KBM-7 (cell line): ENCODE measurements at regions not wholly inside any gene's neighbourhood (a gene's known extent, or its start where the extent isn't known, plus 50 kb on each side); places are given as distances from the start of the nearest gene placed in this dataset.
A peak's percentile ranks its signal among the peaks of the same experiment; 100 is the strongest.

ENCODE experiments used
- DNase-seq: peaks from one replicate; pipeline ENCODE4 v3.0.0-alpha.2; 2015
- in situ Hi-C: fragments of 300-500 bp; cut with MboI; formaldehyde crosslinking; loops from 2 replicates; pipeline ENCODE4 v1.14.3; 2020; ENCODE audit warnings: low sequenced_read_pairs, low pct_unique_long_range_greater_than_20kb, mixed read lengths

GRCh38 chr15:47934342-47934741 is 186.4 kb upstream of the SLC24A5 start:
- DNase-seq, result no peak
- in situ Hi-C loops, result no loop called here

DNA sequence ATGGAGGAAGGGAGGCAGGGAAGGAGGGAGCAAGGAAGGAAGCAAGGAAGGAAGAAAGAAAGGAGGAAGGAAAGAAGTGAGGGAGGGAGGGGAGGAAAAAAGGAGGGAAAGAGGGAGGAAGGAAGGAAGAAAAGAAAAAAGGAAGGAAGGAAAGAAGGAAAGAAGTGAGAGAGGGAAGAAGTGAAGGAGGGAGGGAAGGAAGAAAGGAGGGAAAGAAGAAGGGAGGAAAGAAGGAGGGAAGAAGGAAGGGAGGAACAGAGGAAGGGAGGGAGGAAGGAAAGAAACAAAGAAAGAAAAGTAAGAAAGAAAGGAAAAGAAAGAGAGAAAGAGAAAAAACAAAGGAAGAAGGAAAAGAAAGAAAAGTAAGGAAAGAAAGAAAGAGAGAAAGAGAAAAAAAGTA is 183.0 kb upstream of the SLC24A5 start:
- no peak for DNase-seq
- in situ Hi-C loops, result no loop called here

DNA sequence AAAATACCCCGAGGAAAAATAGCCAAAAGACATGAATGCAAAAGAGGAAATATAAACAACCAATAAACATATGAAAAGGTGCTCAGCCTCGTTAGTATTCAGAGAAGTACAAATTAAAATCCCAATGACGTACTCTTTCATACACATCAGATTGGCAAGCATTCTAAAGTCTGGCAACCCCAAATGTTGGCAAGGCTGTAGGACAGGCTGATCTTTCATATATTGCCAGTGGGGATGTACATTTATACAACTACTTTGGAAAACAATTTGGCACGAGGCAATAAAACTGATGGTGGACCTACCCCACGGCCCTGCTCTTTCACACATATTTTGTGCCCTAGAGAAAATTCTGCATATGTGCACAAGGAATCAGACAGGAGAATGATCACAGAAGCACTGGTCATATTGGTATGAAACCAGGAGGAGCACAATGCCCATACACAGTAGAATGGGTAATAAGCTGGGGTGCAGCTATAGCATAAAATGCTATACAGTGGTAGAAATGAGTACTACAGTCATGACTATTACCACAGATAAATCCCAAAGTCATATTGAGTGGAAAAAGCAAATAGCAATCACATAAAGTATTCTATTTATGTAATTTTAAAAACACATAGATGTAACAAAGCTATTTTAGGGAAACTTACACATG is 176.0 kb upstream of the SLC24A5 start:
- DNase-seq, result no peak
- in situ Hi-C loops, result no loop called here

GRCh38 chr15:47945872-47946650 is 174.7 kb upstream of the SLC24A5 start:
- in situ Hi-C loops, result no loop called here
- DNase-seq, result no peak

- in situ Hi-C loops, result no loop called here
- DNase-seq, result no peak
Measured at GRCh38 chr15:47949815-47950214, 171.0 kb upstream of the SLC24A5 start.

DNA sequence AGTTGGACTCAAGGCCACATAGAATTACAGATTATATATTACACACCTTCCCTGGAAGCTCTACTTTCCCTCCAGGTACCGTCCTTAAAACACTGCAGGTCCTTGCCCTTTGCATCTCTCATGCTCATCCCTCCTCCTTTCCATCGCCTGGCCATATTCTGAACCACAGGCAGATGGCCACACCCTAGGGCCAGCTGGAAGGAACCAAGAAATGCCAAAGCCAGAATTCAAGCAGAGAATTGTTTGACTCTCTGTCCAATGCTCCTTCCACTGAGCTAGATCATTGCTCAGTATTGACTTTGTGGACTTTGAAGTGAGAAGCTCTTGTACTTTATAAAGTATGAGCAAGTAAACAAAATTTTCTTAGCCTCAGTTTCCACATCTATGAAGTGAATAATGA is 170.3 kb upstream of the SLC24A5 start:
- in situ Hi-C loops, result no loop called here
- no peak for DNase-seq

DNA sequence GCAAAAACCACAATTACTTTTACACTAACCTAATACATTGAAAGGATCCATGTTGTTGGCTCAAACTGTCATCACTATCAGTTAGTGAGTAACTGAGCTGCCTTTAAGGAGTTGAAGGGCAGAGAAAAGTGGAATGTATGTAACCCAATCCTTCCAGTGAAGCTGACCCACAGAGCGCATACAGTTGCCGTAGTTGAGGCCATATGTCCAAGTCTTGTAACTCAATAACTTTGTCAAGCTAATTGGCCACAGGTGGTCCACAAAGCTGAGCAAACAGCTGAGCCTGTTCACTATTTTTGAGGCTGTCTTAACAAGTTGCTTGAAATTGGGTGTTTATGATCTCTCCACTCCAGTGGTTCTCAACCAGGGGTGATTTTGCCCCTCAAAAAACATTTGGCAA is 169.0 kb upstream of the SLC24A5 start:
- in situ Hi-C loops, result no loop called here
- DNase-seq, result no peak

DNA sequence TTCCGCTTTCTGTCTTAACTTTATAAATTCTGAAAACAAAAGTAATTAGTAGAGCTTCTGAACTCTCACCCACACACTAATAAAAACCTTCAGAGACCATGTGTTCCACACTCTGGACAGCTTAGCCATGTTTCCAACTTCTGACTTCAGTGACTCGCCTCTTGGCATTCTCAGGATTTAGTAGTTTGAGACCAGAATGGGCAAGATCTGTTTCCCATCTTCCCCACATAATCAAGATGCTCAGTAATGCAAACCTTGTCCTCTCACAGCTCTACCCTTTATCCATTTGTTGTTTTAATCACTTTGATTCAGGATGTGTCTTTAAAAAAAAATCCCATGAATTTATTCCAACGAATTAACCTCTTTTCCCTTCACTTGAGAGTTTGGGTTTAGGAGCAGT is 166.6 kb upstream of the SLC24A5 start:
- no peak for DNase-seq
- in situ Hi-C loops, result no loop called here

- in situ Hi-C loops, result no loop called here
- no peak for DNase-seq
Measured at GRCh38 chr15:47955021-47955420, 165.8 kb upstream of the SLC24A5 start.

GRCh38 chr15:47959617-47960413 is 161.0 kb upstream of the SLC24A5 start:
- in situ Hi-C loops, result no loop called here
- no peak for DNase-seq

DNA sequence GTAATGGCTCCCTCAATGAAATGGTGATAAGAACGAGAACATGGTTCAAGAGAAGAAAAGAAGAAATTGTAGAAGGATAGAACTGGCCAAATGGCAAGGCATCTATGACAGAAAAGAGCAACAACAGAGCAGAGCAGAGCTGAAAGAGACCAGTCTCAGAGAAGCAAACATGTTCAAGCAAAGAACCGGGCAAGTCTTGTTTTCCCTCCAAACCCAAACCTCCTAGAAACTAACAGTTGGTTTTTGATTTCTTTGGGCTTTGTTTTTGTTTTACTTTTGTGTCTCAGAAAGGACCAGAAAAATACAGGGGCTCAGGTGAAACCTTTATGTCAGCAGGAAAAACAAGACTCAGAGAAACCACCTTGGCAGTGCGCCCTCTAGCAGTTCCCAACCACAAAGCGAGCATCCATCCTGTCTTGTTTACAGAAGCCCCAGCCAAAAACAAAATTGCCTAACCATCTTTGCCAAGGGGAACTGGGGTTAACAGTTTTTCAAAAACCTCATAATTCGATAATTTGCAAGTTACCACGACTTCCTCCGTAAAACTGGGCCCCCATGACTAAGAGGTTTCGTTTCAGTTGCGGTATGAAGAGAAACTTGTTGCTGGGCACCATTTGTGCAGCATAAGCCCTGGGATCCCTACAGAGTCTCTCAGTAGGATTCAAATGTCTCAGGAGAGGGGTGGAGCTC is 159.2 kb upstream of the SLC24A5 start:
- in situ Hi-C loops, result no loop called here
- DNase-seq, result peak; percentile 1

DNA sequence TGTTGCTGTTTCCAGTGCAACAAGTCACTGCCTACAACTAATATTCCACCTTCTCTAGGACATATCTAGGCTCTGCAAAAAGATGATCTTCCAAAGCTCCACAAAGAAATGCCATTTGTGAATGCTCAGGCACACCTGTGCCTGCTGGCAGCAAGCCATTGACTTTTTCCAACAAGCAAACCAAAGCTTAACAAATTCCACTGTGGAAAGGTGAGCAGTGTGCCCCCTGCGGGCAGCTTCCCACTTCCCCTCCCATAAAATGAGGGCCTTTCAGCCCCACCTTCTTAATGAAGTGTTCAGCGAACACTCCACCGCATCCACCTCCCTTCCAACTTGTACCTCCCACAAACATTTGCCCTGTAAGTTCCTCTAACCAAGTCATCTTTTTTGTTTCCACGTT is 157.5 kb upstream of the SLC24A5 start:
- in situ Hi-C loops, result no loop called here
- DNase-seq, result no peak

- in situ Hi-C loops, result no loop called here
- DNase-seq, result no peak
Measured at GRCh38 chr15:47964229-47964628, 156.6 kb upstream of the SLC24A5 start.

DNA sequence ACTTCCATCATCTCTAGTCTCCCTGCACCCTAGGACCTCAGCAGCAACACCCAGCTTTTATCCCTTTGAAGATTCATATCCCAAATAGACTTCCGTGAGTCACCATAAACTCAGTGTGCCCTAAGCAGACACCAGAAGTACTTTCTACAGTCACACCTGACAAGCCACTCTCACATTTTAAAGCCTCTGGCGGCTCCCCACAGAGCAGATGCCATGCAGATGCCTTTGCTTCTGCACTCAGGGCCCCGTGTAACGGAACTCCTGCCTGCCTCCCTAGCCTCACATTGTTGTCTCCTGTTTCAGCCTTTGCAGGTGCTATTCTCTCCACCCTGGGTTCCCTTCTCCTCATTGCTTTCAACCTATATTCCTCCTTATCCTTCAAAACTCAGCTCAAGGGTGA is 155.5 kb upstream of the SLC24A5 start:
- no peak for DNase-seq
- in situ Hi-C loops, result no loop called here

GRCh38 chr15:47968593-47968992 is 152.2 kb upstream of the SLC24A5 start:
- no peak for DNase-seq
- in situ Hi-C loops, result no loop called here

- in situ Hi-C loops, result no loop called here
Measured at GRCh38 chr15:47971637-47972036, 149.2 kb upstream of the SLC24A5 start.

GRCh38 chr15:47972738-47973137 is 148.1 kb upstream of the SLC24A5 start:
- in situ Hi-C loops, result no loop called here
- no peak for DNase-seq

More at GRCh38 chr15:47971637-47972036, 149.2 kb upstream of the SLC24A5 start:
- no peak for DNase-seq

DNA sequence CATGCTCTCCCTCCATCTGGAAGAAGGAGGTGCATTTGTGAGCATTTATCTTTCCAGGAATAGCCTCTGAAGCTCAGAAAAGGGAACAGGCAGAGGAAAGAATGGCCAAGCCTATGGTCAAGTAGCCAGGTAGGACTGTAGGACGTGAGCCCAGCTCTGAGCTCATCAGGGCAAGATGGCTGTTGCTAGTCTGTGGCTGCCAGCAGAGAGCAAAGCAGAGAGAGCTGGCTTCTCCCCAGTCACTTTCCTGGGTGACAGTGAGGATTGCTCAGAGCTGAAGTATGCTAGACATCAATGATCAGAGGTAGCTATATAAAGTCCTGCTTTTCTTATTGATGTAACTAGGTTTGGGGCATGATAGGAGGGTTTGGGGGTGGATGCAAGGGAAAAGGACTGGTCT is 146.1 kb upstream of the SLC24A5 start:
- in situ Hi-C loops, result no loop called here
- DNase-seq, result no peak

DNA sequence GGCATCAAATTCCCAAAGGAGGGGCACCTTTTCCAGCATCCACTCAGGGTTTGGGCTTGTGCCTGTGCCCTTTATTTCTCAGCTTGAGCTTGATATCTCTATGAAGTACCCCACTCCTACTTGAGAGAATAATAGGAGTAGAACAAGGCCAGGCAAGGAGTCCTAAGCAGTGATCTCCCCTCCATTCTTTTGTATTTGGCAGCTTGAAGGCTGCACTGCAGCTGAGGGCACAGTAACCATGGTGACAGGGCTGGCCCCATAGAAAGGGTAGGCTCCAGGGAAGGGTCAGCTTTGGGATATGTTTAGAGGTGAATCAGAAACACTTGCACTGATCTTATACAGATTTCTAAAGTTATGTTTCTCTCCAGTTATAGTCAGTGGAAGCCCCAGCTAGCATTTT is 145.4 kb upstream of the SLC24A5 start:
- in situ Hi-C loops, result no loop called here
- no peak for DNase-seq

- no peak for DNase-seq
- in situ Hi-C loops, result no loop called here
Measured at GRCh38 chr15:47983533-47983932, 137.3 kb upstream of the SLC24A5 start.
